HEK293 (cell line): ENCODE measurements at regions not wholly inside any gene's neighbourhood (a gene's known extent, or its start where the extent isn't known, plus 50 kb on each side); places are given as distances from the start of the nearest gene placed in this dataset.

Source experiments
- CTCF ChIA-PET: fragments of 350-600 bp; formaldehyde crosslinking; extraction: SDS; loops from one replicate; lab custom pipeline; 2021; ENCODE audit warnings: antibody characterized with exemption; lab: Yijun Ruan, JAX
- POLR2A ChIA-PET: fragments of 300-600 bp; formaldehyde crosslinking; extraction: SDS; loops from one replicate; lab custom pipeline; 2020; ENCODE audit warnings: antibody characterized with exemption, inconsistent platforms; lab: Yijun Ruan, JAX
- H3K27ac ChIP-seq: fragments of 200-500 bp; sonication (Bioruptor generic); 2 replicates; pipeline ENCODE4 v1.5.1; 2014; ENCODE audit warnings: low read depth, low read length, control low read depth, inconsistent platforms; ENCODE audit errors: extremely low read depth
- H3K36me3 ChIP-seq, 2 experiments: fragments of 200-500 bp in 1 of 2; sonication (Bioruptor generic) in 1 of 2; 1 replicate in 1 of 2; 2 replicates in 1 of 2; pipeline ENCODE4 v1.5.1; 2014 to 2017; ENCODE audit warnings: inconsistent platforms in 2 of 2, low read length in 2 of 2; ENCODE audit not compliant: control insufficient read depth in 2 of 2, insufficient read depth in 1 of 2
- H3K4me1 ChIP-seq: fragments of 200-500 bp; sonication (Bioruptor generic); 2 replicates; pipeline ENCODE4 v1.5.1; 2014; ENCODE audit warnings: mild to moderate bottlenecking, low read length, inconsistent platforms; ENCODE audit not compliant: control insufficient read depth, insufficient read depth
- H3K4me3 ChIP-seq: 2 replicates; pipeline ENCODE4 v1.5.1; 2011; ENCODE audit warnings: low read depth, mild to moderate bottlenecking, control low read depth, low read length, moderate library complexity
- H3K9me3 ChIP-seq: fragments of 200-500 bp; sonication (Bioruptor generic); 2 replicates; pipeline ENCODE4 v1.5.1; 2014; ENCODE audit warnings: low read depth, low read length, inconsistent platforms; ENCODE audit not compliant: control insufficient read depth, insufficient read depth
- INSM2 ChIP-seq: fragments of 450-650 bp; formaldehyde crosslinking; IDR thresholded peaks from 2 replicates; pipeline ENCODE4 v1.5.1; 2016; ENCODE audit warnings: missing biosample characterization, missing genetic modification characterization
- KLF7 ChIP-seq: fragments of 450-650 bp; formaldehyde crosslinking; IDR thresholded peaks from 2 replicates; pipeline ENCODE4 v1.5.1; 2016; ENCODE audit warnings: missing biosample characterization, missing genetic modification characterization, borderline replicate concordance
- KLF8 ChIP-seq: fragments of 450-650 bp; formaldehyde crosslinking; IDR thresholded peaks from 2 replicates; pipeline ENCODE4 v1.5.1; 2016; ENCODE audit warnings: missing biosample characterization, missing genetic modification characterization
- PRDM10 ChIP-seq: fragments of 450-650 bp; formaldehyde crosslinking; IDR thresholded peaks from 2 replicates; pipeline ENCODE4 v1.5.1; 2016; ENCODE audit warnings: missing biosample characterization, missing genetic modification characterization
- PRDM4 ChIP-seq: fragments of 450-650 bp; formaldehyde crosslinking; IDR thresholded peaks from 2 replicates; pipeline ENCODE4 v1.5.1; 2017; ENCODE audit warnings: missing biosample characterization, missing genetic modification characterization
- ZBTB11 ChIP-seq: fragments of 450-650 bp; formaldehyde crosslinking; conservative IDR thresholded peaks from 2 replicates; pipeline ENCODE4 v1.5.1; 2016; ENCODE audit warnings: low read depth, missing biosample characterization, missing genetic modification characterization
- ZBTB20 ChIP-seq: fragments of 450-650 bp; formaldehyde crosslinking; IDR thresholded peaks from 2 replicates; pipeline ENCODE4 v1.5.1; 2016; ENCODE audit warnings: missing biosample characterization, missing genetic modification characterization
- ZFP69B ChIP-seq: fragments of 450-650 bp; formaldehyde crosslinking; IDR thresholded peaks from 2 replicates; pipeline ENCODE4 v1.5.1; 2016; ENCODE audit warnings: missing biosample characterization, missing genetic modification characterization
- ZNF140 ChIP-seq: fragments of 450-650 bp; formaldehyde crosslinking; IDR thresholded peaks from 2 replicates; pipeline ENCODE4 v1.5.1; 2016; ENCODE audit warnings: missing biosample characterization, missing genetic modification characterization
- ZNF248 ChIP-seq: fragments of 450-650 bp; formaldehyde crosslinking; IDR thresholded peaks from 2 replicates; pipeline ENCODE4 v1.5.1; 2017; ENCODE audit warnings: missing biosample characterization, missing genetic modification characterization
- ZNF266 ChIP-seq: fragments of 450-650 bp; formaldehyde crosslinking; IDR thresholded peaks from 2 replicates; pipeline ENCODE4 v1.5.1; 2016; ENCODE audit warnings: missing biosample characterization, missing genetic modification characterization, low read depth
- ZNF335 ChIP-seq: fragments of 450-650 bp; formaldehyde crosslinking; conservative IDR thresholded peaks from 2 replicates; pipeline ENCODE4 v1.5.1; 2016; ENCODE audit warnings: missing biosample characterization, missing genetic modification characterization
- ZNF48 ChIP-seq: fragments of 450-650 bp; formaldehyde crosslinking; IDR thresholded peaks from 2 replicates; pipeline ENCODE4 v1.5.1; 2016; ENCODE audit warnings: missing biosample characterization, missing genetic modification characterization
- ZNF555 ChIP-seq: fragments of 450-650 bp; formaldehyde crosslinking; conservative IDR thresholded peaks from 2 replicates; pipeline ENCODE4 v1.5.1; 2017; ENCODE audit warnings: missing biosample characterization, mild to moderate bottlenecking, missing genetic modification characterization, inconsistent platforms
- ZNF585B ChIP-seq: fragments of 450-650 bp; formaldehyde crosslinking; IDR thresholded peaks from 2 replicates; pipeline ENCODE4 v1.5.1; 2016; ENCODE audit warnings: missing biosample characterization, missing genetic modification characterization
- ZNF596 ChIP-seq: fragments of 450-650 bp; IDR thresholded peaks from 2 replicates; pipeline ENCODE4 v1.5.0; 2018; ENCODE audit warnings: missing biosample characterization, mild to moderate bottlenecking, missing genetic modification characterization, moderate library complexity
- ZNF600 ChIP-seq: fragments of 450-650 bp; formaldehyde crosslinking; IDR thresholded peaks from 2 replicates; pipeline ENCODE4 v1.5.1; 2016; ENCODE audit warnings: missing biosample characterization, missing genetic modification characterization
- ZNF658 ChIP-seq: fragments of 450-650 bp; formaldehyde crosslinking; IDR thresholded peaks from 2 replicates; pipeline ENCODE4; 2016; ENCODE audit warnings: missing biosample characterization, missing genetic modification characterization
- ZSCAN18 ChIP-seq: fragments of 450-650 bp; formaldehyde crosslinking; IDR thresholded peaks from 2 replicates; pipeline ENCODE4 v1.5.1; 2016; ENCODE audit warnings: missing biosample characterization, missing genetic modification characterization
- ZSCAN30 ChIP-seq: fragments of 450-650 bp; IDR thresholded peaks from 2 replicates; pipeline ENCODE4 v1.5.1; 2018; ENCODE audit warnings: missing biosample characterization, mild to moderate bottlenecking, missing genetic modification characterization, moderate library complexity
- ZSCAN4 ChIP-seq: fragments of 450-650 bp; formaldehyde crosslinking; IDR thresholded peaks from 2 replicates; pipeline ENCODE4 v1.5.1; 2017; ENCODE audit warnings: missing biosample characterization, missing genetic modification characterization

GRCh38 chr3:109445210-109445609, 107.9 kb upstream of the DPPA4 start (continued):
- TF ChIP-seq PRDM10 (tag by site-specific recombination) (no peak), ZFP69B (tag by site-specific recombination) (no peak), ZNF555 (tag by site-specific recombination) (no peak), KLF7 (tag by site-specific recombination) (no peak), ZNF140 (tag by site-specific recombination) (no peak), ZSCAN18 (tag by site-specific recombination) (no peak), ZBTB20 (tag by site-specific recombination) (no peak)
- TF ChIP-seq, all 188 proteins: peak for 0

GRCh38 chr3:109442531-109442930, 105.2 kb upstream of the DPPA4 start:
- H3K4me1 ChIP-seq, result no peaks in the 10 kb centered on the region
- no peaks in the 10 kb centered on the region for H3K9me3 ChIP-seq
- ChIA-PET POLR2A (no interaction called here), CTCF (no interaction called here)
- no peak for TF ChIP-seq PRDM4 (tag by site-specific recombination)
- TF ChIP-seq ZNF335 (tag by site-specific recombination), result no peak
- no peak for TF ChIP-seq ZNF248 (tag by site-specific recombination)
- no peak for TF ChIP-seq ZNF600 (tag by site-specific recombination)
- TF ChIP-seq ZNF596 (tag by site-specific recombination), result no peak
- TF ChIP-seq ZNF266 (tag by site-specific recombination), result no peak
- TF ChIP-seq ZNF585B (tag by site-specific recombination), result no peak
- no peak for TF ChIP-seq KLF8 (tag by site-specific recombination)
- no peak overlapping the region for H3K27ac ChIP-seq
- no peaks in the 10 kb centered on the region for H3K36me3 ChIP-seq
- no peak overlapping the region for H3K4me3 ChIP-seq

- ChIA-PET CTCF (no interaction called here), POLR2A (no interaction called here)
- H3K9me3 ChIP-seq, result no peaks in the 10 kb centered on the region
- H3K4me3 ChIP-seq, result no peak overlapping the region
- no peaks in the 10 kb centered on the region for H3K36me3 ChIP-seq
- H3K4me1 ChIP-seq, result no peaks in the 10 kb centered on the region
- no peak overlapping the region for H3K27ac ChIP-seq
- TF ChIP-seq ZSCAN30 (tag by site-specific recombination), result no peak
- no peak for TF ChIP-seq ZNF48 (tag by site-specific recombination)
- no peak for TF ChIP-seq ZNF658 (tag by site-specific recombination)
- no peak for TF ChIP-seq ZBTB11 (tag by site-specific recombination)
- no peak for TF ChIP-seq INSM2 (tag by site-specific recombination)
- no peak for TF ChIP-seq ZSCAN4 (tag by site-specific recombination)
Measured at GRCh38 chr3:109440353-109440752, 103.0 kb upstream of the DPPA4 start.
